DMS153 treated with DMSO at 0.1 percent for 48 hours (cell line): ENCODE measurements at regions not wholly inside any gene's neighbourhood (a gene's known extent, or its start where the extent isn't known, plus 50 kb on each side); places are given as distances from the start of the nearest gene placed in this dataset.

ENCODE experiments used
- DNase-seq: peaks from one replicate; lab custom pipeline; 2025; ENCODE audit not compliant: unreplicated experiment; lab: John Stamatoyannopoulos, UW

- no peak for DNase-seq
Observed at GRCh38 chr7:1320616-1321240, 88.1 kb downstream of the UNCX start.

- DNase-seq: no peak
Observed at GRCh38 chr7:1321411-1322239, 89.0 kb downstream of the UNCX start.

GRCh38 chr7:1322240-1323110 lies 89.8 kb downstream of the UNCX start:
- DNase-seq: no peak

GRCh38 chr7:1323178-1324027 lies 90.7 kb downstream of the UNCX start:
- no peak for DNase-seq

- DNase-seq: no peak
Observed at GRCh38 chr7:1324028-1324900, 91.6 kb downstream of the UNCX start.

- DNase-seq: no peak
Observed at GRCh38 chr7:1325246-1325645, 92.6 kb downstream of the UNCX start.

- no peak for DNase-seq
Observed at GRCh38 chr7:1325646-1326510, 93.2 kb downstream of the UNCX start.

GRCh38 chr7:1326511-1326785 lies 93.8 kb downstream of the UNCX start:
- DNase-seq: no peak

- no peak for DNase-seq
Observed at GRCh38 chr7:1329261-1329660, 96.6 kb downstream of the UNCX start.

GRCh38 chr7:1329966-1330800 lies 97.5 kb downstream of the UNCX start:
- DNase-seq: no peak

GRCh38 chr7:1330801-1331425 lies 98.2 kb downstream of the UNCX start:
- DNase-seq: no peak

- no peak for DNase-seq
Observed at GRCh38 chr7:1331561-1332467, 99.1 kb downstream of the UNCX start.

GRCh38 chr7:1336509-1336908 lies 103.8 kb downstream of the UNCX start:
- no peak for DNase-seq

- no peak for DNase-seq
Observed at GRCh38 chr7:1339611-1340010, 106.9 kb downstream of the UNCX start.

- no peak for DNase-seq
Observed at GRCh38 chr7:1340031-1340430, 107.4 kb downstream of the UNCX start.

GRCh38 chr7:1340461-1341360 lies 108.0 kb downstream of the UNCX start:
- DNase-seq: no peak
